Erythroblast (primary cell): ENCODE measurements at regions not wholly inside any gene's neighbourhood (a gene's known extent, or its start where the extent isn't known, plus 50 kb on each side); places are given as distances from the start of the nearest gene placed in this dataset.
"Not testable (repeated sequence)": the region's sequence is repeated elsewhere in the genome, so short reads cannot be mapped to it uniquely, and the experiment has no call there.

ENCODE experiments used
- DNase-seq, 2 experiments: peaks; one replicate each; lab custom pipeline; 2025; lab: John Stamatoyannopoulos, UW
- GATA1 ChIP-seq: IDR thresholded peaks from 2 replicates; pipeline ENCODE4 v1.6.1; 2011; ENCODE audit warnings: low read depth, mild to moderate bottlenecking, control low read depth, low read length, moderate library complexity
- POLR2A ChIP-seq: IDR thresholded peaks from 2 replicates; pipeline ENCODE4 v1.6.1; 2011; ENCODE audit warnings: mild to moderate bottlenecking, low read length

- no peak for DNase-seq
- TF ChIP-seq POLR2A (no peak), GATA1 (no peak)
Measured at GRCh38 chr16:64287655-64288528, 834.0 kb downstream of the CDH11 start.

DNA sequence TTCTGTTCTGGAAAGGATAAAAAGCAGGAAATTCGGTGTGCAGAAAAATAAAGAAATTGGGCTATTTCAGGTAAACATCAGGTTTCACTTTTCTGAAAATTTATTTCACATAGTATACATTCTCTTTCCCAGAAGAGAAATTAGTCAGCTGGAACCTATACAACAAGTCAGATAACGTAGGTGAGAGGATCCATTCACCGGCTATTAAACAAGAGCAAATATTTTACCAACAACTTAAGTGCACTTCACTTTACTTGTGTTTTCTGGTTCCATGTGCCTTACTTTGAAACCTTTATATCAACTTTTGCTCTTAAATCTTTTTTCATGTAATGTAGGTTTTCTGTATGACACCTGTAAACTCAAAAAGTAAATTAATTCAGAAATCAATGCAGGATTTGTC, 839.7 kb downstream of the CDH11 start:
- TF ChIP-seq POLR2A: no peak
- no peak for TF ChIP-seq GATA1
- DNase-seq: no peak

DNA sequence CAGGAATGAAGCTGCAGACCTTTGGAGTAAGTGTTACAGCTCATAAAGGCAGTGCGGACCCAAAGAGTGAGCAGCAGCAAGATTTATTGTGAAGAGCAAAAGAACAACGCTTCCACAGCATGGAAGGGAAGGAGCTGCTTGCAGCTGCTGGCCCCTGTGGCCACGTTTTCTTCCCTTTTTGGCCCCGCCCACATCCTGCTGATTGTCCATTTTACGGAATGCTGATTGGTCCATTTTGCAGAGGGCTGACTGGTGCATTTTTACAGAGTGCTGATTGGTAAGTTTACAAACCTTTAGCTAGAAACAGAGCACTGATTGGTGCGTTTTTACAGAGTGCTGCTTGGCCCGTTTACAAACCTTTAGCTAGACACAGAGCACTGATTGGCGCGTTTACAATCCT, 841.5 kb downstream of the CDH11 start:
- DNase-seq: no peak
- no peak for TF ChIP-seq GATA1
- no peak for TF ChIP-seq POLR2A

GRCh38 chr16:64278196-64278595, 843.7 kb downstream of the CDH11 start:
- DNase-seq: no peak

DNA sequence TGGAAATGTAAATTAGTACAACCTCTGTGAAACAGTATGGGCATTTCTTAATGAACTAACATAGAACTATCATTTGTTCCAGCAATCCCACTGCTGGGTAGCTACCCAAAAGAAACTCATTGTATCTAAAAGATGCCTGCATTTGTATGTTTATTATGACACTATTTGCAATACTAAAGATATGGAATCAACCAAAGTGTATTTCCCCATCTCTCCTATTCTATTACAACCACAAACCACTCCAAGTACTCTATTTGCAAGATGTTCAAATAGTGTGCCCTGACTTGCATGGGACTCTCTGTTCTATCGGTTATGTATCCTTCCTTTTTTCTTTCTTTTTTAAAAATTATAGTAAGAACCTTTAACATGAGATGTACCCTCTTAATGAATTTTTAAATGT, 845.2 kb downstream of the CDH11 start:
- no peak for DNase-seq
- TF ChIP-seq GATA1: no peak
- TF ChIP-seq POLR2A: no peak

More at GRCh38 chr16:64278196-64278595, 843.7 kb downstream of the CDH11 start:
- no peak for TF ChIP-seq GATA1
- no peak for TF ChIP-seq POLR2A

DNA sequence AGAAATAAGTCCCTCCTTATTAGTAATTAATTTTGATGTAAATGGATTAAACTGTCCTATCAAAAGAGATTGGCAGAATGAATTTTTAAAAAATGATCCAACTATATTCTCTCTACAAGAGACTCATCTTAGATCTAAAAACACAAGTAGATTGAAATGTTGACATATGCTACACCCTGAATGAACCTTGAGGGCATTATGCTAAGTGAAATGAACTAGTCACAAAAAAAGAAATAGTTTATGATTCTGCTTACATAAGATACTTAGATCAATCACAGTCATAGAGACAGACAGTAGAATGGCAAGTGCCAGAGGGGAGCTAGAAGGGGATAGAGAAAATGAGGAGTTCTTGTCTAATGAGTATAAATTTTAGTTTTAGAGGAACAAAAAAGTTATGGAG, 849.8 kb downstream of the CDH11 start:
- TF ChIP-seq GATA1 (no peak), POLR2A (no peak)
- DNase-seq: no peak

- DNase-seq: no peak
- no peak for TF ChIP-seq POLR2A
Measured at GRCh38 chr16:64269756-64270155, 852.1 kb downstream of the CDH11 start.

DNA sequence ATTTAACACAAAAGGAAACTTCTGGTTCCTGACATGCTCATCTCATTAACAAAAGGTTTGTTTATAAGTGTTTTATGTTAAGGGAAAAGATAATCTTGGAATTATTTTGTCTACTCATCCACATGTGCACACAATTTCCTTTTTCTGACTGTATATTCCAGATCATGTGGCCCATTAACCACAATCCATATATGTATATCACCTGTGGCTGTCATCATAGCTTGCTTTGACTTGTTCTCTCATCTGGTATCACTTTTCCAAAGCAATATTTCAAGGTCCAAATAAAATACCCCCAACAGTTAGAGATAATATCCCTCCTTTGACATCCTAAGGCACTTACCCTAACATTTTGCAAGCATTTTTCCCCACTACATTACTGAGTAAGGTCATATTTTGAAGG, 856.1 kb downstream of the CDH11 start:
- TF ChIP-seq POLR2A (no peak), GATA1 (no peak)
- no peak for DNase-seq

GRCh38 chr16:64260631-64261401, 861.0 kb downstream of the CDH11 start:
- not testable (repeated sequence) for DNase-seq

- no peak for TF ChIP-seq GATA1
- no peak for TF ChIP-seq POLR2A
- no peak for DNase-seq
Measured at GRCh38 chr16:64254443-64255367, 867.2 kb downstream of the CDH11 start.

DNA sequence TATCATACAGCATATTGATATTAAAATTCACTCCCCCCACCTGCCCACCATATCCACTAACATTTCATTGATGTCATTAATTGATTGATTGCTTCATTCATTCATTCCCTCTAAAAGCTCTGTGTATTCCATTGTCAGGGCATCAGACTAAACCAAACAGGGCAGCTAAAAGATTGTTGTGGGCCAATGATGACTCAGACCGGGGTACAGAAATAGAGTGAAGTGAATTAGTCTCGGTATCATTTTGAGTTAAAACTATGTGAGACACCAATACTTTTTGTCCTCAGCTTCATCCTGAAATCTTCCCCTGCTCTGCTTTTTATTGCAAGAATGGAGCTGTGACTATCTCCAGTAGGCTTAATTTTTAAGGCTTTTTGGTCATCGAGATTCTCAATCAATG, 868.3 kb downstream of the CDH11 start:
- TF ChIP-seq GATA1 (no peak), POLR2A (no peak)
- no peak for DNase-seq

DNA sequence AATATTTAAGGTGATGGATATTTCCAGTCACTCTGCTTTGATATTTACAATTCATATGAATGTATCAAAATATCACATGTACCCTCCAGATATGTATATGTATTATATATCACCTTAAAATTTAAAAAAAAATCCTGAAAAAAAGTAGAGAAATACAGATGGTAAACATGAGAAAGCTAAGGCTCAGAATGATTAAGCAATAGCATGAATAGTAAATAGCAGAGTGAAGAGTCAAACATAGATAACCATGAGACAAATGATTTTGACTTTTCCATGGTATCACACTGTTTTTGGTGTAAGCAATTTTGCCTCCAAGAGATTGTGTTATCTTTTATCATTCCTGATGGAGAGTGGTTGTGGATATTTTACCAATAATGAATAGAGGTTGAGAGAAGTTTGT, 868.8 kb downstream of the CDH11 start:
- no peak for DNase-seq
- no peak for TF ChIP-seq GATA1
- no peak for TF ChIP-seq POLR2A

- TF ChIP-seq GATA1: no peak
- no peak for TF ChIP-seq POLR2A
- DNase-seq: no peak
Measured at GRCh38 chr16:64251742-64252141, 870.1 kb downstream of the CDH11 start.
